Endothelial cell of umbilical vein (primary cell): ENCODE measurements at regions not wholly inside any gene's neighbourhood (a gene's known extent, or its start where the extent isn't known, plus 50 kb on each side); places are given as distances from the start of the nearest gene placed in this dataset.

ENCODE experiments used
- BruUV-seq: library from RNA; stranded (reverse); fragments of 400-500 nt; replicated peaks from 2 replicates; lab custom pipeline; 2021; lab: Mats Ljungman, UMichigan
- CTCF ChIA-PET: fragments of 300-600, 350-600 bp; sonication (Branson Sonifier 250); formaldehyde crosslinking; loops from one replicate; lab custom pipeline; 2021; ENCODE audit warnings: antibody characterized with exemption, inconsistent platforms; lab: Charles Lee
- POLR2A ChIA-PET: fragments of 300-600, 350-600 bp; sonication (Branson Sonifier 250); formaldehyde crosslinking; loops from one replicate; lab custom pipeline; 2021; ENCODE audit warnings: antibody characterized with exemption, inconsistent platforms; lab: Charles Lee
- DNase-seq: peaks from one replicate; pipeline ENCODE4 v3.0.0-alpha.2; 2011; ENCODE audit warnings: low read depth, low spot score
- FAIRE-seq: peaks from 2 replicates; lab custom pipeline; 2011; peaks lifted over from hg19 to GRCh38; lab: Jason Lieb, UNC
- H2AFZ ChIP-seq: 2 replicates; pipeline ENCODE4 v1.6.0; 2012; ENCODE audit warnings: low read depth, low read length, control low read depth, inconsistent platforms
- H3K27ac ChIP-seq: 2 replicates; pipeline ENCODE4 v1.5.1; 2011; ENCODE audit warnings: low read depth, mild to moderate bottlenecking, control low read depth, low read length, moderate library complexity; ENCODE audit not compliant: insufficient read depth
- H3K27me3 ChIP-seq, 2 experiments: 2 replicates each; pipeline versions ENCODE4 v1.6.0 to v1.6.1; 2011; ENCODE audit warnings: low read length in 2 of 2, mixed read lengths in 1 of 2; ENCODE audit not compliant: control insufficient read depth in 2 of 2, insufficient read depth in 2 of 2
- H3K36me3 ChIP-seq, 2 experiments: 2 replicates in 1 of 2; 3 replicates in 1 of 2; pipeline ENCODE4 v1.5.1; 2011; ENCODE audit warnings: low read length in 2 of 2, mild to moderate bottlenecking in 1 of 2, moderate library complexity in 1 of 2; ENCODE audit not compliant: control insufficient read depth in 2 of 2, insufficient read depth in 2 of 2; ENCODE audit errors: extremely low read depth in 1 of 2
- H3K4me1 ChIP-seq: 3 replicates; pipeline ENCODE4 v1.5.1; 2011; ENCODE audit warnings: mild to moderate bottlenecking, low read length; ENCODE audit not compliant: control insufficient read depth, insufficient read depth; ENCODE audit errors: extremely low read depth
- H3K4me2 ChIP-seq: 2 replicates; pipeline ENCODE4 v1.6.1; 2011; ENCODE audit warnings: low read length, control low read depth, mixed read lengths; ENCODE audit not compliant: insufficient read depth
- H3K4me3 ChIP-seq, 3 experiments: fragments of 200-600 bp in 1 of 3; sonication (generic), shearing (Covaris generic) in 1 of 3; replicated peaks in 1 of 3; 2 replicates each; pipeline ENCODE4 v1.5.1; 2011 to 2016; ENCODE audit warnings: control low read depth in 3 of 3, low read length in 3 of 3, mild to moderate bottlenecking in 2 of 3, inconsistent platforms in 1 of 3, low read depth in 1 of 3, moderate library complexity in 1 of 3; ENCODE audit not compliant: insufficient read depth in 1 of 3
- H3K79me2 ChIP-seq: 2 replicates; pipeline ENCODE4 v1.6.0; 2012; ENCODE audit warnings: low read length, inconsistent platforms; ENCODE audit not compliant: control insufficient read depth, insufficient read depth
- H3K9ac ChIP-seq: replicated peaks from 2 replicates; pipeline ENCODE3; 2011; ENCODE audit warnings: low read length, control low read depth; ENCODE audit not compliant: insufficient read depth; ENCODE audit errors: extremely low read depth
- H3K9me1 ChIP-seq: replicated peaks from 3 replicates; pipeline ENCODE4 v1.6.0; 2011; ENCODE audit warnings: mild to moderate bottlenecking, low read length; ENCODE audit not compliant: control insufficient read depth, insufficient read depth; ENCODE audit errors: extremely low read depth
- H3K9me3 ChIP-seq: replicated peaks from 2 replicates; pipeline ENCODE4 v1.5.1; 2012; ENCODE audit warnings: low read length, inconsistent platforms; ENCODE audit not compliant: control insufficient read depth, insufficient read depth
- H4K20me1 ChIP-seq: replicated peaks from 2 replicates; pipeline ENCODE3; 2011; ENCODE audit warnings: mild to moderate bottlenecking, low read length; ENCODE audit not compliant: control insufficient read depth, insufficient read depth; ENCODE audit errors: extremely low read depth
- CTCF ChIP-seq, 2 donors: IDR thresholded peaks; 1 replicate in 1 of 2; 2 replicates in 1 of 2; pipeline ENCODE4 v1.5.1; 2011; ENCODE audit warnings: low read length in 2 of 2, mild to moderate bottlenecking in 2 of 2, moderate library complexity in 2 of 2, control low read depth in 1 of 2, inconsistent platforms in 1 of 2, low read depth in 1 of 2; ENCODE audit not compliant: insufficient read depth in 1 of 2; ENCODE audit errors: extremely low read depth in 1 of 2
- EZH2 ChIP-seq: IDR thresholded peaks from 2 replicates; pipeline ENCODE4 v1.6.1; 2012; ENCODE audit warnings: borderline replicate concordance, low read depth, mild to moderate bottlenecking, moderate library complexity, low read length, inconsistent platforms; ENCODE audit not compliant: severe bottlenecking
- FOS ChIP-seq: IDR thresholded peaks from 2 replicates; pipeline ENCODE4 v1.6.1; 2011; ENCODE audit warnings: mild to moderate bottlenecking, low read length, moderate library complexity, borderline replicate concordance; ENCODE audit not compliant: insufficient read depth
- GATA2 ChIP-seq: IDR thresholded peaks from 2 replicates; pipeline ENCODE4 v1.7.0; 2011; ENCODE audit warnings: low read depth, mild to moderate bottlenecking, moderate library complexity, mixed read lengths, low read length; ENCODE audit not compliant: insufficient read length, insufficient read depth
- MAX ChIP-seq: IDR thresholded peaks from 2 replicates; pipeline ENCODE4 v1.6.1; 2011; ENCODE audit not compliant: insufficient read depth, insufficient read length
- MYC ChIP-seq: IDR thresholded peaks from one replicate; pipeline ENCODE4 v1.6.1; 2011; ENCODE audit warnings: mild to moderate bottlenecking, low read depth, low read length
- POLR2A ChIP-seq: IDR thresholded peaks from 2 replicates; pipeline ENCODE4 v1.6.1; 2012; ENCODE audit warnings: low read depth, mild to moderate bottlenecking, control low read depth, low read length
- POLR2AphosphoS5 ChIP-seq: IDR thresholded peaks from 2 replicates; pipeline ENCODE4 v1.6.1; 2012; ENCODE audit warnings: low read depth, mild to moderate bottlenecking, control low read depth, low read length, moderate library complexity; ENCODE audit not compliant: insufficient read depth
- dilution Hi-C: fragments of 300-500 bp; cut with MboI; formaldehyde crosslinking; loops from one replicate; pipeline ENCODE4 v1.15.0; 2019; ENCODE audit warnings: low sequenced_read_pairs; ENCODE audit not compliant: extremely low pct_ligation_motif_present
- intact Hi-C: fragments of 100-400 bp; cut with micrococcal nuclease; formaldehyde crosslinking; loops from one replicate; pipeline ENCODE4 v1.10.0; 2022

- ChIA-PET POLR2A (no interaction called here), CTCF (no interaction called here)
- H4K20me1 ChIP-seq = no peaks in the 10 kb centered on the region
- no peak for TF ChIP-seq GATA2
- TF ChIP-seq FOS = no peak
- TF ChIP-seq MYC = no peak
- TF ChIP-seq MAX = no peak
- TF ChIP-seq POLR2AphosphoS5 = no peak
- no peak for TF ChIP-seq CTCF (IDR thresholded peaks at IDR 0.05; ENCODE audit: extremely low read depth in 1 of 2, insufficient read depth in 1 of 2, low read depth in 1 of 2, low read length in 2 of 2)
- TF ChIP-seq POLR2A = no peak
- no peak for TF ChIP-seq EZH2
- no peak overlapping the region for H3K9ac ChIP-seq
- dilution Hi-C loops (no loop called here), intact Hi-C loops (no loop called here)
- H3K4me1 ChIP-seq = no peaks in the 10 kb centered on the region
- no peaks in the 10 kb centered on the region for H3K9me1 ChIP-seq
- no peaks in the 10 kb centered on the region for H3K36me3 ChIP-seq
- H3K4me3 ChIP-seq = no peak overlapping the region
- no TSS peak for BruUV-seq
- DNase-seq (no peak), FAIRE-seq (no peak)
- no peak overlapping the region for H3K27ac ChIP-seq
- H2AFZ ChIP-seq = no peak overlapping the region
- H3K9me3 ChIP-seq = no peaks in the 10 kb centered on the region
- no peaks in the 10 kb centered on the region for H3K27me3 ChIP-seq
- H3K4me2 ChIP-seq = no peak overlapping the region
- H3K79me2 ChIP-seq = no peaks in the 10 kb centered on the region
Observed at GRCh38 chrX:95836517-95836916, 848.1 kb upstream of the DIAPH2 start.
